CD4-positive, alpha-beta memory T cell (primary cell): ENCODE measurements at regions not wholly inside any gene's neighbourhood (a gene's known extent, or its start where the extent isn't known, plus 50 kb on each side); places are given as distances from the start of the nearest gene placed in this dataset.

Experiments used
- CTCF ChIA-PET: fragments of 350-600 bp; sonication (Branson Sonifier 250); formaldehyde crosslinking; loops from one replicate; lab custom pipeline; 2021; ENCODE audit warnings: inconsistent platforms; ENCODE audit not compliant: partially characterized antibody; lab: Charles Lee
- POLR2A ChIA-PET: fragments of 350-600 bp; sonication (Branson Sonifier 250); formaldehyde crosslinking; loops from one replicate; lab custom pipeline; 2021; ENCODE audit not compliant: partially characterized antibody; lab: Charles Lee
- DNase-seq, 5 donors: peaks; one replicate each; pipeline versions ENCODE4 v3.0.0 to v3.0.0-alpha.2; 2020 to 2022; ENCODE audit warnings: mixed read lengths in 1 of 5
- H3K27ac ChIP-seq: one replicate; pipeline ENCODE4 v1.7.0; 2013; ENCODE audit warnings: low read depth, low read length
- H3K27me3 ChIP-seq: 2 replicates; pipeline ENCODE4 v1.7.0; 2013; ENCODE audit warnings: mild to moderate bottlenecking, low read length, moderate library complexity; ENCODE audit not compliant: insufficient read depth
- H3K36me3 ChIP-seq: 2 replicates; pipeline ENCODE4 v1.7.0; 2013; ENCODE audit warnings: mild to moderate bottlenecking, low read length, moderate library complexity; ENCODE audit not compliant: insufficient read depth
- H3K4me1 ChIP-seq: 2 replicates; pipeline ENCODE4 v1.7.0; 2013; ENCODE audit warnings: mild to moderate bottlenecking, low read length, moderate library complexity; ENCODE audit not compliant: insufficient read depth
- H3K4me3 ChIP-seq, 2 donors: one replicate each; pipeline ENCODE4 v1.7.0; 2013; ENCODE audit warnings: low read length in 2 of 2, mild to moderate bottlenecking in 1 of 2
- H3K9me3 ChIP-seq, 2 donors: one replicate each; pipeline ENCODE4 v1.7.0; 2013; ENCODE audit warnings: low read length in 2 of 2, control low read depth in 1 of 2; ENCODE audit not compliant: control insufficient read depth in 1 of 2
- H3K27ac Mint-ChIP-seq, 7 donors: one replicate each; pipeline ENCODE4 v1.8.0; 2020 to 2021; ENCODE audit warnings: mixed read lengths in 7 of 7, mild to moderate bottlenecking in 6 of 7, inconsistent platforms in 3 of 7, moderate library complexity in 3 of 7
- H3K27me3 Mint-ChIP-seq, 2 donors: one replicate each; pipeline ENCODE4 v1.8.0; 2020 to 2021; ENCODE audit warnings: mixed read lengths in 2 of 2
- H3K36me3 Mint-ChIP-seq, 2 donors: one replicate each; pipeline ENCODE4 v1.8.0; 2020 to 2021; ENCODE audit warnings: mixed read lengths in 2 of 2, inconsistent platforms in 1 of 2, mild to moderate bottlenecking in 1 of 2
- H3K4me1 Mint-ChIP-seq, 4 donors: one replicate each; pipeline ENCODE4 v1.8.0; 2020 to 2021; ENCODE audit warnings: mixed read lengths in 4 of 4, mild to moderate bottlenecking in 1 of 4
- H3K4me3 Mint-ChIP-seq, 8 donors: one replicate each; pipeline ENCODE4 v1.8.0; 2020 to 2021; ENCODE audit warnings: mixed read lengths in 8 of 8, mild to moderate bottlenecking in 7 of 8, moderate library complexity in 6 of 8, inconsistent platforms in 3 of 8
- H3K9me3 Mint-ChIP-seq, 8 donors: one replicate each; pipeline ENCODE4 v1.8.0; 2020 to 2021; ENCODE audit warnings: mixed read lengths in 8 of 8, mild to moderate bottlenecking in 5 of 8, inconsistent platforms in 3 of 8, moderate library complexity in 1 of 8
- intact Hi-C: fragments of 100-400 bp; cut with micrococcal nuclease; formaldehyde crosslinking; loops from one replicate; pipeline ENCODE4 v1.15.1; 2023

DNA sequence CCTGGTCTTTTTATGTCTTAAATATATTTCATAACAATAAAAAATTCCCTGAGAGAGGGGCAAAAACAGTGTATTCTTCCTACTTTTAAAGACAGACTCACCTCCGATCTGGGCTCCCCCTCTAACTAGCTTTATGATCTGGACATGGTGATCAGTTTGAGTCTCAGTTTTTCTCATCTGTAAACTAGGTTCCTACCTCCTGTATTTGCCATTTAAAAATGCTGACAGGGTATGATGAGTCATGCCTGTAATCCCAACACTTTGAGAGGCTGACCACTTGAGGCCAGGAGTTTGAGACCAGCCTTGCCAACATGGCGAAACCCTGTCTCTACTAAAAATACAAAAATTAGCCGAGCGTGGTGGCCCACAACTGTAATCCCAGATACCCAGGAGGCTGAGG lies 114.8 kb upstream of the LHX5 start:
- Histone ChIP-seq H3K4me3 (no peak overlapping the region), H3K27ac (no peak overlapping the region), H3K27me3 (no peaks in the 10 kb centered on the region), H3K9me3 (no peaks in the 10 kb centered on the region), H3K4me1 (no peaks in the 10 kb centered on the region), H3K36me3 (no peaks in the 10 kb centered on the region)
- peaks cover 3 to 33% (median 13%) of the 10 kb centered on the region in 8 donors for H3K9me3 Mint-ChIP-seq
- no peak for DNase-seq
- POLR2A ChIA-PET: no interaction called here
- CTCF ChIA-PET: no interaction called here
- peaks cover 0 to 4% (median under 1%) of the 10 kb centered on the region in 4 donors for H3K4me1 Mint-ChIP-seq
- intact Hi-C loops: no loop called here
- H3K36me3 Mint-ChIP-seq: no peaks in the 10 kb centered on the region
- no peak overlapping the region for H3K27ac Mint-ChIP-seq
- H3K4me3 Mint-ChIP-seq: no peak overlapping the region
- H3K27me3 Mint-ChIP-seq: peaks cover 23 to 38% of the 10 kb centered on the region in 2 donors

DNA sequence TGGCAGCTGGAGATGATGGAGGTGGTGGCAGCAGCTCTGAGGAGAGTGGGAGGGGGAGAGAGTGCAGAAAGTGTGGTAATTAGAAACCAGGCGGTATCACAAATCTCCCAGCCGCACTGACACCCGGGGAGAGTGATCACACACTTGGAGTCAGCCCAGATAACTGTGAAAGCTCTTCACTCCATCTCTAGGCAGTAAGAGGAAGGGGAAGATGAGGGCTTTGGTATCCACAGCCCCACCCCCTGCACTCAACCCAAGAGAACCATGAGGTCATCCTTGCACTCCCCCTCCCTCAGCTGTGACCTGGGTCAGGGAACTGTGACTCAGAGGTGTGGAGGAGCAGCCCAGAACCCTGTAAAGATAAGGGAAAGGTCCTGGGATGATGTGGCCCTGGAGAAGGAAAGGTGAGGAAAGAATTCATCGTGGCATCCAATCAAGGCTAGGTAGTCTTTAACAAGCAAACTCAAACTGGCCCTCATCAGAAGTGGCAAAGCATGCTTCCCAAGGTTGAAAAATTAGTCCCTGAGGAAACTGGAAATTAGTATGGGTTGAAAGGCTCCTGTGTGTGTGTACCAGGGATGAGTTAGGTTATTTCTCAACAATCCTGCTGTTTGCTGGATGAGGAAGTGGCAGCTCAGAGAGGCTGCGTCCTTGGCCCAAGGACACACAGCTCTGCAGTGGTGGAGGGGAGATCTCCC lies 111.0 kb upstream of the LHX5 start:
- no peaks in the 10 kb centered on the region for H3K27me3 ChIP-seq
- H3K4me3 ChIP-seq: no peak overlapping the region
- Mint-ChIP-seq H3K27ac (no peak overlapping the region), H3K9me3 (peaks cover 3 to 29% (median 13%) of the 10 kb centered on the region in 8 donors), H3K4me3 (no peak overlapping the region), H3K4me1 (no peaks in the 10 kb centered on the region), H3K36me3 (no peaks in the 10 kb centered on the region), H3K27me3 (peaks cover 21 to 24% of the 10 kb centered on the region in 2 donors)
- ChIA-PET CTCF (no interaction called here), POLR2A (no interaction called here)
- no peaks in the 10 kb centered on the region for H3K9me3 ChIP-seq
- no peaks in the 10 kb centered on the region for H3K4me1 ChIP-seq
- no peak overlapping the region for H3K27ac ChIP-seq
- DNase-seq: no peak
- H3K36me3 ChIP-seq: no peaks in the 10 kb centered on the region
- intact Hi-C loops: no loop called here

DNA sequence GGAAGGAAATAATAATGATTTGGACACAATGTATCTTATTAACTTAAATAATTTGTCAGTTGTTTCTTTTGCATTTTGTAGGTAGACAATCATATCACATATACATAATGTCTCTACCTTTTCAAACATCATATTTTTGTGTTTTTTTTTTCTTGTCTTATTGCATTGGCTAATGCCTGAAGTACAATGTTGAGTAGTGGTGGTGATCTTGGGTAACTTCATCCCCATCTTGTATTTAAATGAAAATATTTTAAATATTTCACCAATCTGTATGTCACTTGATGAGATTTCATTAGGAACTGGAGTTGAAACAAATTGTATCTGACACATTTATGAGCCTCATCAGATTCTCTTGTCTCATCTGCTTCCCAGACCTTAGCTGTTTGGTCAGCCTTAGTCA lies 109.7 kb upstream of the LHX5 start:
- Histone ChIP-seq H3K27ac (no peak overlapping the region), H3K9me3 (no peaks in the 10 kb centered on the region), H3K4me3 (no peak overlapping the region), H3K4me1 (no peaks in the 10 kb centered on the region), H3K27me3 (no peaks in the 10 kb centered on the region), H3K36me3 (no peaks in the 10 kb centered on the region)
- intact Hi-C loops: no loop called here
- no peak overlapping the region for H3K27ac Mint-ChIP-seq
- no peaks in the 10 kb centered on the region for H3K4me1 Mint-ChIP-seq
- H3K4me3 Mint-ChIP-seq: no peak overlapping the region
- peaks cover 3 to 24% (median 12%) of the 10 kb centered on the region in 8 donors for H3K9me3 Mint-ChIP-seq
- ChIA-PET CTCF (no interaction called here), POLR2A (no interaction called here)
- DNase-seq: no peak
- no peaks in the 10 kb centered on the region for H3K36me3 Mint-ChIP-seq
- H3K27me3 Mint-ChIP-seq: peaks cover 20 to 27% of the 10 kb centered on the region in 2 donors

DNA sequence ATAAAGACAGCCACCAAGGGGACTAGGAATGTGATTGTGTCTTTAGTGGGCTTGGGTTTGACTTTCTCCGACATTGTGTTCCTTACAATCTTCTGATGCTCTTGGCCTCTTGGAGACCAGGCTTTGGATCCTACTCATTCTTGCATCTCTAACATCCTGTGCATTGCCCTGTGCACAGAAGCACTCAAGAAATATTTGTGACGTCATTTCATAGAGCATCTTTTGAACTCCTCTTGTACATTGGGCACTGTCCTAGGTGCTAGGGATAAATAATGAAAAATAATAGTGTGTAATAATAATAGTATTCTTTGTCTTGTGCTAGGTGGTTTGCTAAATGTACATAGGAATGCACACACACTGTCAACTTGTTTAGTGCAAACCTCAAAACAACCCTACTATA lies 108.8 kb upstream of the LHX5 start:
- H3K27ac Mint-ChIP-seq: no peak overlapping the region
- POLR2A ChIA-PET: no interaction called here

DNA sequence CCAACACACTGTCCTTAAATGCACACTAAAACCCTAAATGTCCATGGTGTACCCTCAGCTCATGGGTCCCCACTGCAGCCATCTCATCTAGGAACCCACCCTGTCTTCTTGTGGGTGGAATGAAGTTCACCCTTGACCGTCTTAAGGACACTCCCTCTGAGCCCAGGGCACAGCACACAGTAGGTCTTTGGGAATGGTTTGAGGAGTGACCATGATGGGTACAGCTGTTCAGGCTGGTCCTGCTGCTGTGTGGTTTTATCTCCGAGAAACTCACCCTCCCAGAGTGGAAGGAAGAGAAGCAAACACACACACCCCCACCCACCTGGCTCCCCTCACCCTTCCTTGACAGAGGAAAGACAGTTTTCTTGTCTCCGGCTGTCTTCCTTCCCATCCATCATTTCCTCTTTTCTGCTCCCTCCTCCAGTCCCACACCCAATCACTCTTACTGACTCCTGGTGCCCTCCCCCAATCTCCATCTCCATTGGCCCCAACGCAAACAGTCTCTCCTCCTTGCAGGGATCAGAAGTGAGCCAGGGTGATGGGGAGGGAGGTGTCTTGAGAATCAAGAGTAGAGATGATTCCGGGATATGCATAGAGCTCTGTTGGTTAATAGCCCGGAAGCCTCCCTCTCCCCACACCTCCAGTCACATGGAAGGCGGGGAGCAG lies 105.9 kb upstream of the LHX5 start:
- Histone ChIP-seq H3K9me3 (no peaks in the 10 kb centered on the region), H3K27ac (no peak overlapping the region), H3K4me1 (no peaks in the 10 kb centered on the region), H3K27me3 (no peaks in the 10 kb centered on the region), H3K36me3 (no peaks in the 10 kb centered on the region), H3K4me3 (no peak overlapping the region)
- Mint-ChIP-seq H3K9me3 (peaks cover 3 to 24% (median 10%) of the 10 kb centered on the region in 8 donors), H3K4me3 (no peak overlapping the region), H3K27ac (no peak overlapping the region), H3K4me1 (no peaks in the 10 kb centered on the region), H3K27me3 (peaks cover 11 to 24% of the 10 kb centered on the region in 2 donors), H3K36me3 (no peaks in the 10 kb centered on the region)
- ChIA-PET CTCF (no interaction called here), POLR2A (no interaction called here)
- no peak for DNase-seq
- intact Hi-C loops: no loop called here

More for the DNA sequence above, 108.8 kb upstream of the LHX5 start:
- H3K4me3 ChIP-seq: no peak overlapping the region
- CTCF ChIA-PET: no interaction called here
- no peaks in the 10 kb centered on the region for H3K36me3 ChIP-seq
- no peak overlapping the region for H3K27ac ChIP-seq
- Mint-ChIP-seq H3K27me3 (peaks cover 21 to 23% of the 10 kb centered on the region in 2 donors), H3K4me3 (no peak overlapping the region), H3K4me1 (no peaks in the 10 kb centered on the region), H3K36me3 (no peaks in the 10 kb centered on the region), H3K9me3 (peaks cover 3 to 24% (median 11%) of the 10 kb centered on the region in 8 donors)
- H3K4me1 ChIP-seq: no peaks in the 10 kb centered on the region
- no peaks in the 10 kb centered on the region for H3K9me3 ChIP-seq
- no peaks in the 10 kb centered on the region for H3K27me3 ChIP-seq
- DNase-seq: no peak
- intact Hi-C loops: no loop called here

DNA sequence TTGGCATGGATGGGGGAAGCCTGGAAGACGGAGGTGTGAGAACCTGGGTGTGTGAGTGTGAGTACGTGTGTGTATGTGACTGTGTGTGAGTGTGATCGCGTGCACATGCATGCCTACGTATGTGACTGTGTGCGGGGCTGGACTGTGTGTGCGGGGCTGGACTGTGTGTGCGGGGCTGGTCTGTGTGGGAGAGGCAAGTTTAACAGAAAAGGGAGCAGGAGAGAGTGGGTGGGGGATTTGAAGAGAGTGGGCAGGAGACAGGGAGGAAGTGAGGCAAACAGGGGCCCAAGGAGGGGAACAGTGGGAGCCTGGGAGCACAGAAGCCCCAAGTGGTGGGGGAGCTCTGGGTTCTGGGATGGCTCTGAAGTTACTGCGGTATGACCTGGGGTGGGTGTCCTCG lies 103.7 kb upstream of the LHX5 start:
- Mint-ChIP-seq H3K4me1 (no peaks in the 10 kb centered on the region), H3K4me3 (no peak overlapping the region), H3K27ac (no peak overlapping the region), H3K27me3 (peaks cover 8 to 18% of the 10 kb centered on the region in 2 donors), H3K36me3 (no peaks in the 10 kb centered on the region), H3K9me3 (peaks cover 0 to 16% (median 2%) of the 10 kb centered on the region in 8 donors)
- no peaks in the 10 kb centered on the region for H3K9me3 ChIP-seq
- no peaks in the 10 kb centered on the region for H3K4me1 ChIP-seq
- ChIA-PET POLR2A (no interaction called here), CTCF (no interaction called here)
- H3K36me3 ChIP-seq: no peaks in the 10 kb centered on the region
- no peak overlapping the region for H3K27ac ChIP-seq
- intact Hi-C loops: no loop called here
- H3K4me3 ChIP-seq: no peak overlapping the region
- DNase-seq: no peak
- H3K27me3 ChIP-seq: no peaks in the 10 kb centered on the region

DNA sequence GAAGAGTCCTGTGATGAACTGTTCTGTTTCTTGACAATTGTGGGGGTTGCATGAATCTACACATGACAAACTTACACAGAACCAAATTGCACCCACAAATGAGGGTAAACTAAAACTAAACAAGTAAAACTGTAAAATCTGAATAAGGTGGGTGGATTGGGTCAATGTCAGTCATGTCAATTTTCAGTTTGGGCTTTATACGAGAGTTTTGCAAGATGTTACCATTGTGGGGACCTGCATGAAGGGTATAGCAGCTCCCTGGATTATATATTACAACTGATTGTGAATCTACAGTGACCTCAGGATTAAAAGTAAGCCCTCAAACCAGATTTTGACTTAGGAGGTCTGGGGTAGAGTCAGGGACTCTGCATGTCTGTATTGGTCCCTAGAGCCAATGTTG lies 101.5 kb upstream of the LHX5 start:
- no peak overlapping the region for H3K4me3 Mint-ChIP-seq
- H3K27me3 Mint-ChIP-seq: peaks cover 6 to 15% of the 10 kb centered on the region in 2 donors
- H3K4me3 ChIP-seq: no peak overlapping the region
- H3K4me1 ChIP-seq: no peaks in the 10 kb centered on the region
- no peaks in the 10 kb centered on the region for H3K4me1 Mint-ChIP-seq
- CTCF ChIA-PET: no interaction called here
- intact Hi-C loops: no loop called here
- no peaks in the 10 kb centered on the region for H3K9me3 ChIP-seq
- DNase-seq: no peak
- H3K27ac Mint-ChIP-seq: no peak overlapping the region
- no peaks in the 10 kb centered on the region for H3K27me3 ChIP-seq
- no peaks in the 10 kb centered on the region for H3K36me3 ChIP-seq
- H3K36me3 Mint-ChIP-seq: no peaks in the 10 kb centered on the region
- no peak overlapping the region for H3K27ac ChIP-seq
- peaks cover 0 to 10% (median under 1%) of the 10 kb centered on the region in 8 donors for H3K9me3 Mint-ChIP-seq
- POLR2A ChIA-PET: no interaction called here
